Adrenal gland (tissue), 9 donors: ENCODE measurements at regions not wholly inside any gene's neighbourhood (a gene's known extent, or its start where the extent isn't known, plus 50 kb on each side); places are given as distances from the start of the nearest gene placed in this dataset.

Experiments
- DNase-seq, 7 donors: peaks; one replicate each; pipeline ENCODE4 v3.0.0-alpha.2; 2019 to 2020
- H3K27ac ChIP-seq, 5 donors: fragments of 200-600 bp; sonication (generic) in 4 of 5; 1 replicate in 3 of 5; 2 replicates in 2 of 5; pipeline versions ENCODE4 v1.5.1 to v1.8.0; 2016 to 2020; ENCODE audit warnings: mild to moderate bottlenecking in 1 of 5
- H3K27me3 ChIP-seq: fragments of 200-600 bp; 2 replicates; pipeline ENCODE4 v1.8.0; 2021
- H3K36me3 ChIP-seq, 2 donors: fragments of 200-600 bp; replicated peaks in 1 of 2; 1 replicate in 1 of 2; 2 replicates in 1 of 2; pipeline versions ENCODE4 v1.5.1 to v1.8.0; 2018 to 2022
- H3K4me1 ChIP-seq, 2 donors: fragments of 200-600 bp; replicated peaks in 1 of 2; 1 replicate in 1 of 2; 2 replicates in 1 of 2; pipeline versions ENCODE4 v1.5.1 to v1.8.0; 2018 to 2021
- H3K4me3 ChIP-seq, 4 donors: fragments of 200-600 bp; sonication (generic) in 3 of 4; one replicate each; pipeline ENCODE4 v1.5.1; 2016 to 2018
- H3K9me3 ChIP-seq, 3 donors: fragments of 200-600 bp; sonication (generic) in 1 of 3; replicated peaks in 1 of 3; 1 replicate in 2 of 3; 2 replicates in 1 of 3; pipeline versions ENCODE4 v1.5.1 to v1.8.0; 2016 to 2021
- CTCF ChIP-seq, 6 experiments: fragments of 450-650 bp in 4 of 6; fragments of 200-600 bp in 2 of 6; sonication (generic) in 1 of 6; IDR thresholded peaks; 1 replicate in 5 of 6; 2 replicates in 1 of 6; pipeline versions ENCODE4 v1.5.1 to v1.8.0; 2016 to 2021; ENCODE audit warnings: antibody characterized with exemption in 6 of 6, mild to moderate bottlenecking in 2 of 6, moderate library complexity in 1 of 6
- POLR2A ChIP-seq, 2 donors: fragments of 450-650 bp; IDR thresholded peaks; one replicate each; pipeline ENCODE4 v1.6.1; 2017; ENCODE audit warnings: antibody characterized with exemption in 2 of 2, mild to moderate bottlenecking in 2 of 2, moderate library complexity in 1 of 2
- WGBS, 4 donors: extraction: QIAGEN DNeasy Blood & Tissue Kit in 2 of 4; methylation state at CpG; one replicate each; pipeline versions ENCODE4 v1.1.5 to v1.1.7; 2013 to 2017; 5-methylcytosine and 5-hydroxymethylcytosine counted together
- intact Hi-C, 2 donors: fragments of 100-400 bp; cut with DNase I; formaldehyde crosslinking; loops; one replicate each; pipeline versions ENCODE4 v1.14.1 to v1.15.0; 2022 to 2023
- donor health status: healthy with polysubstance abuse.
- donor health status: Bipolar disorder and iron deficiency.
- donor health status: DM: yes; HTN: yes; CAD: no.
- donor health status: DM: no; HTN: no; CAD: no.
- donor health status: DM: no; HTN: no; CAD: no.

GRCh38 chr14:34254571-34254970 is 207.5 kb downstream of the SPTSSA start:
- no peaks in the 10 kb centered on the region for H3K4me1 ChIP-seq
- H3K27ac ChIP-seq: no peak overlapping the region
- H3K27me3 ChIP-seq: no peaks in the 10 kb centered on the region
- WGBS, 4 donors: 63 to 71% (median 66%) methylated on average over 5 of the region's 5 CpGs
- TF ChIP-seq POLR2A (IDR thresholded peaks at IDR 0.05) (no peak), CTCF (IDR thresholded peaks at IDR 0.05) (no peak)
- no peak for DNase-seq
- H3K9me3 ChIP-seq: no peaks in the 10 kb centered on the region
- no peak overlapping the region for H3K4me3 ChIP-seq
- H3K36me3 ChIP-seq: no peaks in the 10 kb centered on the region
- intact Hi-C loops: no loop called here

- WGBS, 4 donors: 90 to 100% (median 96%) methylated on average over 1 of the region's 1 CpG
Observed at GRCh38 chr14:34254031-34254430, 208.0 kb downstream of the SPTSSA start.

GRCh38 chr14:34252227-34252626 is 209.8 kb downstream of the SPTSSA start:
- Histone ChIP-seq H3K36me3 (no peaks in the 10 kb centered on the region), H3K9me3 (no peaks in the 10 kb centered on the region), H3K27me3 (no peaks in the 10 kb centered on the region), H3K27ac (no peak overlapping the region), H3K4me3 (no peak overlapping the region), H3K4me1 (no peaks in the 10 kb centered on the region)
- no peak for DNase-seq
- intact Hi-C loops: no loop called here
- 59 to 78% (median 64%) methylated on average over 2 of the region's 2 CpGs for WGBS, 4 donors
- TF ChIP-seq CTCF (IDR thresholded peaks at IDR 0.05) (no peak), POLR2A (IDR thresholded peaks at IDR 0.05) (no peak)

More at GRCh38 chr14:34254031-34254430, 208.0 kb downstream of the SPTSSA start:
- no peak for DNase-seq
- Histone ChIP-seq H3K36me3 (no peaks in the 10 kb centered on the region), H3K9me3 (no peaks in the 10 kb centered on the region), H3K27me3 (no peaks in the 10 kb centered on the region), H3K4me3 (no peak overlapping the region), H3K4me1 (no peaks in the 10 kb centered on the region), H3K27ac (no peak overlapping the region)
- intact Hi-C loops: no loop called here
- TF ChIP-seq POLR2A (IDR thresholded peaks at IDR 0.05): no peak
- no peak for TF ChIP-seq CTCF (IDR thresholded peaks at IDR 0.05)

- WGBS, 4 donors: 63 to 86% (median 78%) methylated on average over 6 of the region's 6 CpGs
- H3K27ac ChIP-seq: no peak overlapping the region
- no peaks in the 10 kb centered on the region for H3K4me1 ChIP-seq
- no peak for DNase-seq
- H3K27me3 ChIP-seq: no peaks in the 10 kb centered on the region
- H3K9me3 ChIP-seq: no peaks in the 10 kb centered on the region
- intact Hi-C loops: no loop called here
- TF ChIP-seq POLR2A (IDR thresholded peaks at IDR 0.05): no peak
- TF ChIP-seq CTCF (IDR thresholded peaks at IDR 0.05): no peak
- H3K36me3 ChIP-seq: no peaks in the 10 kb centered on the region
- no peak overlapping the region for H3K4me3 ChIP-seq
Observed at GRCh38 chr14:34251662-34252061, 210.4 kb downstream of the SPTSSA start.
